ENCODE measurements at regions not wholly inside any gene's neighbourhood (a gene's known extent, or its start where the extent isn't known, plus 50 kb on each side); places are given as distances from the start of the nearest gene placed in this dataset.

- no peaks in the 10 kb centered on the region for H3K27me3 ChIP-seq (replicated peaks; ENCODE audit: control insufficient read depth, insufficient read depth, low read length)
- no peak overlapping the region for H3K4me3 ChIP-seq (ENCODE audit: low read length)
- H3K4me1 ChIP-seq (ENCODE audit: control insufficient read depth, insufficient read depth, low read length), result no peaks in the 10 kb centered on the region
- DNase-seq (ENCODE audit: low read depth), result no peak
- no peaks in the 10 kb centered on the region for H3K9me3 ChIP-seq (ENCODE audit: control insufficient read depth, low read length)
- H3K9ac ChIP-seq (ENCODE audit: low read length), result no peak overlapping the region
- H3K36me3 ChIP-seq (ENCODE audit: control insufficient read depth, insufficient read depth, low read length, severe bottlenecking), result no peaks in the 10 kb centered on the region
These were observed 587.5 kb downstream of the XIRP2 start for GRCh38 chr2:167475791-167476190.

GRCh38 chr2:167471734-167472133, 583.5 kb downstream of the XIRP2 start:
- Histone ChIP-seq H3K27me3 (replicated peaks; ENCODE audit: control insufficient read depth, insufficient read depth, low read length) (no peaks in the 10 kb centered on the region), H3K4me3 (ENCODE audit: low read length) (no peak overlapping the region), H3K4me1 (ENCODE audit: control insufficient read depth, insufficient read depth, low read length) (no peaks in the 10 kb centered on the region), H3K9ac (ENCODE audit: low read length) (no peak overlapping the region), H3K9me3 (ENCODE audit: control insufficient read depth, low read length) (no peaks in the 10 kb centered on the region), H3K36me3 (ENCODE audit: control insufficient read depth, insufficient read depth, low read length, severe bottlenecking) (no peaks in the 10 kb centered on the region)
- no peak for DNase-seq (ENCODE audit: low read depth)

GRCh38 chr2:167471332-167471731, 583.1 kb downstream of the XIRP2 start:
- Histone ChIP-seq H3K4me3 (ENCODE audit: low read length) (no peak overlapping the region), H3K9ac (ENCODE audit: low read length) (no peak overlapping the region), H3K9me3 (ENCODE audit: control insufficient read depth, low read length) (no peaks in the 10 kb centered on the region), H3K27me3 (replicated peaks; ENCODE audit: control insufficient read depth, insufficient read depth, low read length) (no peaks in the 10 kb centered on the region), H3K4me1 (ENCODE audit: control insufficient read depth, insufficient read depth, low read length) (no peaks in the 10 kb centered on the region), H3K36me3 (ENCODE audit: control insufficient read depth, insufficient read depth, low read length, severe bottlenecking) (no peaks in the 10 kb centered on the region)
- DNase-seq (ENCODE audit: low read depth), result no peak

GRCh38 chr2:167462379-167462778, 574.1 kb downstream of the XIRP2 start:
- H3K9ac ChIP-seq (ENCODE audit: low read length), result no peak overlapping the region
- no peaks in the 10 kb centered on the region for H3K27me3 ChIP-seq (replicated peaks; ENCODE audit: control insufficient read depth, insufficient read depth, low read length)
- no peaks in the 10 kb centered on the region for H3K36me3 ChIP-seq (ENCODE audit: control insufficient read depth, insufficient read depth, low read length, severe bottlenecking)
- no peaks in the 10 kb centered on the region for H3K4me1 ChIP-seq (ENCODE audit: control insufficient read depth, insufficient read depth, low read length)
- H3K9me3 ChIP-seq (ENCODE audit: control insufficient read depth, low read length), result peaks cover 28% of the 10 kb centered on the region
- DNase-seq (ENCODE audit: low read depth), result no peak
- no peak overlapping the region for H3K4me3 ChIP-seq (ENCODE audit: low read length)

GRCh38 chr2:167454036-167454435, 565.8 kb downstream of the XIRP2 start:
- Histone ChIP-seq H3K9ac (ENCODE audit: low read length) (no peak overlapping the region), H3K9me3 (ENCODE audit: control insufficient read depth, low read length) (peaks cover 21% of the 10 kb centered on the region), H3K4me1 (ENCODE audit: control insufficient read depth, insufficient read depth, low read length) (no peaks in the 10 kb centered on the region), H3K4me3 (ENCODE audit: low read length) (no peak overlapping the region), H3K36me3 (ENCODE audit: control insufficient read depth, insufficient read depth, low read length, severe bottlenecking) (no peaks in the 10 kb centered on the region), H3K27me3 (replicated peaks; ENCODE audit: control insufficient read depth, insufficient read depth, low read length) (no peaks in the 10 kb centered on the region)
- no peak for DNase-seq (ENCODE audit: low read depth)

GRCh38 chr2:167451496-167452289, 563.4 kb downstream of the XIRP2 start:
- H3K9ac ChIP-seq (ENCODE audit: low read length), result no peak overlapping the region
- no peak for DNase-seq (ENCODE audit: low read depth)
- no peaks in the 10 kb centered on the region for H3K4me1 ChIP-seq (ENCODE audit: control insufficient read depth, insufficient read depth, low read length)
- H3K4me3 ChIP-seq (ENCODE audit: low read length), result no peak overlapping the region
- H3K9me3 ChIP-seq (ENCODE audit: control insufficient read depth, low read length), result peaks cover 9% of the 10 kb centered on the region
- no peaks in the 10 kb centered on the region for H3K27me3 ChIP-seq (replicated peaks; ENCODE audit: control insufficient read depth, insufficient read depth, low read length)
- no peaks in the 10 kb centered on the region for H3K36me3 ChIP-seq (ENCODE audit: control insufficient read depth, insufficient read depth, low read length, severe bottlenecking)

- Histone ChIP-seq H3K9me3 (ENCODE audit: control insufficient read depth, low read length) (peaks cover 9% of the 10 kb centered on the region), H3K9ac (ENCODE audit: low read length) (no peak overlapping the region), H3K27me3 (replicated peaks; ENCODE audit: control insufficient read depth, insufficient read depth, low read length) (no peaks in the 10 kb centered on the region), H3K4me1 (ENCODE audit: control insufficient read depth, insufficient read depth, low read length) (no peaks in the 10 kb centered on the region), H3K36me3 (ENCODE audit: control insufficient read depth, insufficient read depth, low read length, severe bottlenecking) (no peaks in the 10 kb centered on the region), H3K4me3 (ENCODE audit: low read length) (no peak overlapping the region)
- no peak for DNase-seq (ENCODE audit: low read depth)
These were observed 562.1 kb downstream of the XIRP2 start for GRCh38 chr2:167450364-167450763.

- Histone ChIP-seq H3K9ac (ENCODE audit: low read length) (no peak overlapping the region), H3K9me3 (ENCODE audit: control insufficient read depth, low read length) (peaks cover 2% of the 10 kb centered on the region), H3K4me1 (ENCODE audit: control insufficient read depth, insufficient read depth, low read length) (no peaks in the 10 kb centered on the region), H3K4me3 (ENCODE audit: low read length) (no peak overlapping the region), H3K36me3 (ENCODE audit: control insufficient read depth, insufficient read depth, low read length, severe bottlenecking) (no peaks in the 10 kb centered on the region), H3K27me3 (replicated peaks; ENCODE audit: control insufficient read depth, insufficient read depth, low read length) (no peaks in the 10 kb centered on the region)
- peak; percentile 22 for DNase-seq (ENCODE audit: low read depth)
These were observed 552.1 kb downstream of the XIRP2 start for GRCh38 chr2:167440382-167440781.

- no peaks in the 10 kb centered on the region for H3K4me1 ChIP-seq (ENCODE audit: control insufficient read depth, insufficient read depth, low read length)
- no peaks in the 10 kb centered on the region for H3K27me3 ChIP-seq (replicated peaks; ENCODE audit: control insufficient read depth, insufficient read depth, low read length)
- no peak overlapping the region for H3K9ac ChIP-seq (ENCODE audit: low read length)
- DNase-seq (ENCODE audit: low read depth), result no peak
- H3K9me3 ChIP-seq (ENCODE audit: control insufficient read depth, low read length), result peaks cover 2% of the 10 kb centered on the region
- no peaks in the 10 kb centered on the region for H3K36me3 ChIP-seq (ENCODE audit: control insufficient read depth, insufficient read depth, low read length, severe bottlenecking)
- H3K4me3 ChIP-seq (ENCODE audit: low read length), result no peak overlapping the region
These were observed 549.9 kb downstream of the XIRP2 start for GRCh38 chr2:167438206-167438605.

GRCh38 chr2:167431949-167432348, 543.7 kb downstream of the XIRP2 start:
- H3K36me3 ChIP-seq (ENCODE audit: control insufficient read depth, insufficient read depth, low read length, severe bottlenecking), result no peaks in the 10 kb centered on the region
- H3K4me3 ChIP-seq (ENCODE audit: low read length), result no peak overlapping the region
- no peaks in the 10 kb centered on the region for H3K27me3 ChIP-seq (replicated peaks; ENCODE audit: control insufficient read depth, insufficient read depth, low read length)
- H3K4me1 ChIP-seq (ENCODE audit: control insufficient read depth, insufficient read depth, low read length), result no peaks in the 10 kb centered on the region
- H3K9ac ChIP-seq (ENCODE audit: low read length), result no peak overlapping the region
- DNase-seq (ENCODE audit: low read depth), result no peak
- no peaks in the 10 kb centered on the region for H3K9me3 ChIP-seq (ENCODE audit: control insufficient read depth, low read length)

GRCh38 chr2:167430447-167430846, 542.2 kb downstream of the XIRP2 start:
- H3K9ac ChIP-seq (ENCODE audit: low read length), result no peak overlapping the region
- no peaks in the 10 kb centered on the region for H3K4me1 ChIP-seq (ENCODE audit: control insufficient read depth, insufficient read depth, low read length)
- H3K27me3 ChIP-seq (replicated peaks; ENCODE audit: control insufficient read depth, insufficient read depth, low read length), result no peaks in the 10 kb centered on the region
- H3K9me3 ChIP-seq (ENCODE audit: control insufficient read depth, low read length), result no peaks in the 10 kb centered on the region
- DNase-seq (ENCODE audit: low read depth), result no peak
- H3K4me3 ChIP-seq (ENCODE audit: low read length), result no peak overlapping the region
- no peaks in the 10 kb centered on the region for H3K36me3 ChIP-seq (ENCODE audit: control insufficient read depth, insufficient read depth, low read length, severe bottlenecking)

All from adipocyte (in vitro differentiated cells).